ENCODE measurements at regions not wholly inside any gene's neighbourhood (a gene's known extent, or its start where the extent isn't known, plus 50 kb on each side); places are given as distances from the start of the nearest gene placed in this dataset.
"Not testable (repeated sequence)": the region's sequence is repeated elsewhere in the genome, so short reads cannot be mapped to it uniquely, and the experiment has no call there.

DNA sequence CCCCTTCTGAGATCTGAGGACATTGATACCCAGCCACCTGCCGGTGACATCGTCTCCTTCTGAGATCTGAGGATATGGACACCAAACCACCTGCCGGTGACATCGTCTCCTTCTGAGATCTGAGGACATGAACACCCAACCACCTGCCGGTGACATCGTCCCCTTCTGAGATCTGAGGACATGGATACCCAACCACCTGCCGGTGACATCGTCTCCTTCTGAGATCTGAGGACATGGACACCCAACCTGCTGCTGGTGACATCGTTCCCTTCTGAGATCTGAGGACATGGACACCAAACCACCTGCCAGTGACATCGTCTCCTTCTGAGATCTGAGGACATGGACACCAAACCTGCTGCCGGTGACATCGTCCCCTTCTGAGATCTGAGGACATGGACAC, 396.1 kb upstream of the TNRC6C start:
- not testable (repeated sequence) for H3K27ac ChIP-seq (ENCODE audit: low read depth, low read length); H3K36me3 ChIP-seq (ENCODE audit: control insufficient read depth, insufficient read depth, low read length); H3K4me3 ChIP-seq (ENCODE audit: low read length); H3K4me1 ChIP-seq (ENCODE audit: control insufficient read depth, insufficient read depth, low read length); H3K27me3 ChIP-seq (ENCODE audit: control insufficient read depth, insufficient read depth, low read length); H3K9ac ChIP-seq (ENCODE audit: low read length)

GRCh38 chr17:77563439-77564102, 394.9 kb upstream of the TNRC6C start:
- no peaks in the 10 kb centered on the region for H3K4me1 ChIP-seq (ENCODE audit: control insufficient read depth, insufficient read depth, low read length)
- H3K9ac ChIP-seq (ENCODE audit: low read length): no peak overlapping the region
- no peaks in the 10 kb centered on the region for H3K36me3 ChIP-seq (ENCODE audit: control insufficient read depth, insufficient read depth, low read length)
- H3K4me3 ChIP-seq (ENCODE audit: low read length): no peak overlapping the region
- no peaks in the 10 kb centered on the region for H3K27me3 ChIP-seq (ENCODE audit: control insufficient read depth, insufficient read depth, low read length)
- no peak overlapping the region for H3K27ac ChIP-seq (ENCODE audit: low read depth, low read length)

DNA sequence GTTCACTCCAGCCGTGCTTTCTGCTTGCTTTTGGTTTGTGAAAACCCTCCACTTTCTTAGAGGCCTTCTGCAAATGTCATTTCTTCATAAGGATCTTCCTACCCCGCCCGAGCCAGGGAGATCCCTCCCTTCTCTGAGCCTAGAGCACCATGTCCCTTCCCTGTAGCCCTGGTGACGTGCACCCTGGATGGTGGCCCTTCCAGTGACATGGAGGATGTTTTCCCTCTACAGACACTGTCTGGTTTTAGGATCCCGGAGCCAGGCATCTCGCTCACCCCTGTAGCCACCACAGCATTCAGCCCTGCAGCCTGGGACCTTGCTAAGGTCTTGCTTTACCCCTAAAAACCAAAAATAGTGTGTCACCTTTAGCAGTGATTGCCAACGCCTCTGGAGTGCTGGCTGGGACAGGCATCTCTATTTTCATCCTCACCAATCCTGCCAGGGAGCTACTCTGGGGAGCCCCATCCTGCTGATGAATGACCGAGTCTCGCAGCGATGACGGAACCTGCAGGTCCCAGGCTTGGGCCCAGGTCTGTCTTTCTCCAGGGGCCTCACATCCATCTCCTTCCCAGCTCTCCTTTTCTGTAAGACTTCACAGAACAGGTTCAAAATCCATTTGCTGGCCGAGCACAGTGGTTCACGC, 394.1 kb upstream of the TNRC6C start:
- H3K9ac ChIP-seq (ENCODE audit: low read length): no peak overlapping the region
- H3K27ac ChIP-seq (ENCODE audit: low read depth, low read length): no peak overlapping the region
- H3K36me3 ChIP-seq (ENCODE audit: control insufficient read depth, insufficient read depth, low read length): no peaks in the 10 kb centered on the region
- no peak overlapping the region for H3K4me3 ChIP-seq (ENCODE audit: low read length)
- no peaks in the 10 kb centered on the region for H3K4me1 ChIP-seq (ENCODE audit: control insufficient read depth, insufficient read depth, low read length)
- no peaks in the 10 kb centered on the region for H3K27me3 ChIP-seq (ENCODE audit: control insufficient read depth, insufficient read depth, low read length)

DNA sequence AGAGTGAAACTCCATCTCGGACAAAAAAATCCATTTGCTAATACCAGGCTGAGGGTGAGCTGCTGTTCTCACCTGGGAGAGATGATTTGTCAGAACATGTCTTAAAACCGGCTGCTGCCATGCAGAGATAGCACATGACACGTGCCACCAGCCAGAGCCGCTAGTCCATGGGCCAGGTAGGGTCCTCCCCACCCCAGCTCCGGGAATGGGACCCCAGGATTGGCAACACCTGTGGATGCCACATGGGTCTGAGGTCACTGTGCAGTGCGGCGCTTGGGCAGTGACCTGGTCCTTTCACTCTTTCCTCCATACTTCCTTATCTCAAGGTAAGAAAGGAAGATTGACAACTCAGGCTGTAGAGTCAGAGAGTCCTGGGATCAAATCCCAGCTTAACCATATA, 393.3 kb upstream of the TNRC6C start:
- no peaks in the 10 kb centered on the region for H3K4me1 ChIP-seq (ENCODE audit: control insufficient read depth, insufficient read depth, low read length)
- peaks cover 4% of the 10 kb centered on the region for H3K27me3 ChIP-seq (ENCODE audit: control insufficient read depth, insufficient read depth, low read length)
- no peak overlapping the region for H3K27ac ChIP-seq (ENCODE audit: low read depth, low read length)
- no peak overlapping the region for H3K9ac ChIP-seq (ENCODE audit: low read length)
- H3K36me3 ChIP-seq (ENCODE audit: control insufficient read depth, insufficient read depth, low read length): no peaks in the 10 kb centered on the region
- no peak overlapping the region for H3K4me3 ChIP-seq (ENCODE audit: low read length)

GRCh38 chr17:77566151-77566550, 392.4 kb upstream of the TNRC6C start:
- Histone ChIP-seq H3K4me3 (ENCODE audit: low read length) (no peak overlapping the region), H3K27ac (ENCODE audit: low read depth, low read length) (no peak overlapping the region), H3K27me3 (ENCODE audit: control insufficient read depth, insufficient read depth, low read length) (peaks cover 9% of the 10 kb centered on the region), H3K36me3 (ENCODE audit: control insufficient read depth, insufficient read depth, low read length) (no peaks in the 10 kb centered on the region), H3K9ac (ENCODE audit: low read length) (no peak overlapping the region), H3K4me1 (ENCODE audit: control insufficient read depth, insufficient read depth, low read length) (no peaks in the 10 kb centered on the region)

DNA sequence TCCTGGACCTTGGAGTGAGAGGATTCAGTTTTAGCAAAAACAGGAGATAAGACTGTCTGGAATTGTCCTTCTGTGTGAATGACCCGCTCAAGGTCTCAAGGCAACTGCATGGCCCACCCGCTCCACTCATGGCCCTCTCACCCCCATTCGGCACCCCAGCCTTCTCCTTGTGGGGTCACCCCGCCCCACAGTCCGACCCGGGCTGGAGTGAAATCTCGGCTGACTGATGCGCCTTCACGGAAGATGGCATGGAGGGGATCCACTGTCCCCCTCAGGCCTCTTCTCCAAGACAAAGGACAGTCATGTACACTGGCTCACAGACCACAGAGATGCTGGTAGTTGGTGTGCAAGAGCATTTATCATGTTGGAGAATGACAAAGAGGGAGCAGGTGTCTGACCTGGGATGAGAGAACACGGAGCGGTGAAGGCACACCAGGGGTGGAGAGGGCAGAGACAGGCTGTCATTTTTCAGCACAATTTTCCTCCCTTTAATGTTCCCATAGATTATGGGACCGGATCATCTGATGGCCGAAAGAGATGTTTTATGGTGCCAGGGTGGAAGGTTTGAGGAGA, 391.9 kb upstream of the TNRC6C start:
- Histone ChIP-seq H3K9ac (ENCODE audit: low read length) (no peak overlapping the region), H3K27me3 (ENCODE audit: control insufficient read depth, insufficient read depth, low read length) (peaks cover 9% of the 10 kb centered on the region), H3K4me1 (ENCODE audit: control insufficient read depth, insufficient read depth, low read length) (peaks cover 3% of the 10 kb centered on the region), H3K36me3 (ENCODE audit: control insufficient read depth, insufficient read depth, low read length) (no peaks in the 10 kb centered on the region), H3K27ac (ENCODE audit: low read depth, low read length) (no peak overlapping the region), H3K4me3 (ENCODE audit: low read length) (no peak overlapping the region)

GRCh38 chr17:77568540-77568939, 390.0 kb upstream of the TNRC6C start:
- Histone ChIP-seq H3K9ac (ENCODE audit: low read length) (no peak overlapping the region), H3K36me3 (ENCODE audit: control insufficient read depth, insufficient read depth, low read length) (no peaks in the 10 kb centered on the region), H3K4me1 (ENCODE audit: control insufficient read depth, insufficient read depth, low read length) (peaks cover 3% of the 10 kb centered on the region), H3K27ac (ENCODE audit: low read depth, low read length) (no peak overlapping the region), H3K27me3 (ENCODE audit: control insufficient read depth, insufficient read depth, low read length) (peaks cover 9% of the 10 kb centered on the region), H3K4me3 (ENCODE audit: low read length) (no peak overlapping the region)

DNA sequence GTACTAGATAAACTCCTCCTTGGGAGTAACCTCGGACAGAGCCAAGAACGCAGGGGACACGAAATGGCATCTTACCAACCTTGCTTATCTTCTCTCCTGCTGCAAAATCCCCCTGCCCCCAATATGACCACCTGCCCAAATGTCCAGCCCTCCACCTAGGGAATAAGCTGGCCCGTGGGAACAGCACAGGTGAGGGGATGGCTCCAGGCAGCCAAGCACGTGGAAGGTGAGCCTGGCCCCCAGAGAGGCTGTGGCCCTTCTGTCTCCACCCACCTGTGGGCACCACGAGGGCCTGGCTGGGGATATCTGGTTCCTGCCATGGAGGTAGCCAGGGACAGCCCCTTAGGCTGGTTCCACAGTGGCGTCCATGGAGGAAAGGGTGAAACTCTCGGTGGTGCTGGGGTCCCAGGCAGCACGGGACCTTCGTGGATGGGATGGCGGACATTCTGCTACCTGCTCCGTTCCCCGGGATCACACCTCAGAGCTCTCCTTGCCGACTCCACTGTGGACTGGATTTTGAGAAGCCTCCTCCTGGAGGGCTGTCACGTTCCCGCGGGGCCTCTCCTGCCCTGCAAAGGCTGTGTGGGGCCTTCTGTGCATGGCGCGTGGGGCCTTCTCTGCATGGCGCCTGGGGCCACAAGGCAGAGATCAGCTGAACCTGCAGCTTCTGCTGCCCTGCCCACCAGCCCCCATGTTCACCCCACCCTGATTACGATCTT, 388.5 kb upstream of the TNRC6C start:
- H3K4me1 ChIP-seq (ENCODE audit: control insufficient read depth, insufficient read depth, low read length): peaks cover 3% of the 10 kb centered on the region
- H3K4me3 ChIP-seq (ENCODE audit: low read length): no peak overlapping the region
- H3K27ac ChIP-seq (ENCODE audit: low read depth, low read length): no peak overlapping the region
- no peaks in the 10 kb centered on the region for H3K36me3 ChIP-seq (ENCODE audit: control insufficient read depth, insufficient read depth, low read length)
- H3K9ac ChIP-seq (ENCODE audit: low read length): no peak overlapping the region
- peaks cover 9% of the 10 kb centered on the region for H3K27me3 ChIP-seq (ENCODE audit: control insufficient read depth, insufficient read depth, low read length)

- no peak overlapping the region for H3K27ac ChIP-seq (ENCODE audit: low read depth, low read length)
- peaks cover 9% of the 10 kb centered on the region for H3K27me3 ChIP-seq (ENCODE audit: control insufficient read depth, insufficient read depth, low read length)
- no peak overlapping the region for H3K4me3 ChIP-seq (ENCODE audit: low read length)
- peaks cover 3% of the 10 kb centered on the region for H3K4me1 ChIP-seq (ENCODE audit: control insufficient read depth, insufficient read depth, low read length)
- H3K9ac ChIP-seq (ENCODE audit: low read length): no peak overlapping the region
- no peaks in the 10 kb centered on the region for H3K36me3 ChIP-seq (ENCODE audit: control insufficient read depth, insufficient read depth, low read length)
Measured at GRCh38 chr17:77570565-77570898, 388.0 kb upstream of the TNRC6C start.

GRCh38 chr17:77571155-77571981, 387.1 kb upstream of the TNRC6C start:
- H3K27me3 ChIP-seq (ENCODE audit: control insufficient read depth, insufficient read depth, low read length): peaks cover 9% of the 10 kb centered on the region
- H3K27ac ChIP-seq (ENCODE audit: low read depth, low read length): no peak overlapping the region
- H3K9ac ChIP-seq (ENCODE audit: low read length): no peak overlapping the region
- peaks cover 3% of the 10 kb centered on the region for H3K4me1 ChIP-seq (ENCODE audit: control insufficient read depth, insufficient read depth, low read length)
- H3K4me3 ChIP-seq (ENCODE audit: low read length): peak overlapping the region; percentile 47
- no peaks in the 10 kb centered on the region for H3K36me3 ChIP-seq (ENCODE audit: control insufficient read depth, insufficient read depth, low read length)

- H3K9ac ChIP-seq (ENCODE audit: low read length): no peak overlapping the region
- H3K36me3 ChIP-seq (ENCODE audit: control insufficient read depth, insufficient read depth, low read length): no peaks in the 10 kb centered on the region
- H3K27me3 ChIP-seq (ENCODE audit: control insufficient read depth, insufficient read depth, low read length): peaks cover 9% of the 10 kb centered on the region
- peaks cover 3% of the 10 kb centered on the region for H3K4me1 ChIP-seq (ENCODE audit: control insufficient read depth, insufficient read depth, low read length)
- H3K4me3 ChIP-seq (ENCODE audit: low read length): peak overlapping the region; percentile 47
- H3K27ac ChIP-seq (ENCODE audit: low read depth, low read length): no peak overlapping the region
Measured at GRCh38 chr17:77572065-77572601, 386.4 kb upstream of the TNRC6C start.

GRCh38 chr17:77572851-77573250, 385.7 kb upstream of the TNRC6C start:
- peaks cover 3% of the 10 kb centered on the region for H3K4me1 ChIP-seq (ENCODE audit: control insufficient read depth, insufficient read depth, low read length)
- no peaks in the 10 kb centered on the region for H3K36me3 ChIP-seq (ENCODE audit: control insufficient read depth, insufficient read depth, low read length)
- H3K27me3 ChIP-seq (ENCODE audit: control insufficient read depth, insufficient read depth, low read length): peaks cover 9% of the 10 kb centered on the region
- no peak overlapping the region for H3K9ac ChIP-seq (ENCODE audit: low read length)
- no peak overlapping the region for H3K4me3 ChIP-seq (ENCODE audit: low read length)
- H3K27ac ChIP-seq (ENCODE audit: low read depth, low read length): no peak overlapping the region
